Lower leg skin (tissue), 3 donors: ENCODE measurements at regions not wholly inside any gene's neighbourhood (a gene's known extent, or its start where the extent isn't known, plus 50 kb on each side); places are given as distances from the start of the nearest gene placed in this dataset.

Experiments
- CTCF ChIP-seq, 3 donors: fragments of 450-650 bp; IDR thresholded peaks; one replicate each; pipeline ENCODE4 v1.5.1; 2016; ENCODE audit warnings: antibody characterized with exemption in 3 of 3, mild to moderate bottlenecking in 3 of 3, moderate library complexity in 2 of 3
- POLR2A ChIP-seq, 2 donors: fragments of 450-650 bp; IDR thresholded peaks; one replicate each; pipeline ENCODE4 v1.6.1; 2016 to 2017; ENCODE audit warnings: antibody characterized with exemption in 2 of 2, mild to moderate bottlenecking in 1 of 2, moderate library complexity in 1 of 2

GRCh38 chr10:20954519-20954918 is 57.4 kb upstream of the NEBL start:
- TF ChIP-seq CTCF (IDR thresholded peaks at IDR 0.05) = no peak
- TF ChIP-seq POLR2A (IDR thresholded peaks at IDR 0.05) = no peak
